GM21515 (cell line): ENCODE measurements at regions not wholly inside any gene's neighbourhood (a gene's known extent, or its start where the extent isn't known, plus 50 kb on each side); places are given as distances from the start of the nearest gene placed in this dataset.

Source experiments
- ATAC-seq: cut with Tn5 transposase; IDR thresholded peaks from one replicate; pipeline ENCODE4 v1.9.1; 2021; ENCODE audit not compliant: unreplicated experiment

DNA sequence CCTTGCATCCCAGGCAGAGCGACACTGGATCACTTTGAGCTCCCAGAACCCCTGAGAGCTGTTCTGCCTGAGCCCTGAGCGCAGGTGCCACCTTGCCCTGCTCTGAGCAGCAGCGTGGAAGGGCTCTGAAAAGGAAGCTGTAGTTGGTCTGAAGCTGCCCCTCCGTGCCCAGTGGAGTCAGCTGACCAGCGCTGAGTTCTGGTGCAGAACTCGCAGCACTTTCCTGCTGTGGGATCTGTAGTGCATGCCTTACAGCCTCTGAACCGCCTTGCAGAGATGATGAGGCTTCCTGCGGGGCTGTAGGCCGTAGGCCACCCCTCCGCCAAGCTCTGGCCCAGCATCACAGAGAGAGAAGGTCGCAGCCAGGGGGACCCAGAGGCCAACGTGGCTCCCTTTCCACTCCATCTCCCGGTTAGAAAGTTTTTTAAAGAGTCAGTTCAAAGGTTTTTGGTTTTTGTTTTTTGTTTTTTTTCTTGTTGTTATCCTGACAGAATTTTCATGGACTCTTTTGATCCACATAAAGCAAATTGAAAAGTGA, 158.3 kb upstream of the CST7 start:
- no peak for ATAC-seq

DNA sequence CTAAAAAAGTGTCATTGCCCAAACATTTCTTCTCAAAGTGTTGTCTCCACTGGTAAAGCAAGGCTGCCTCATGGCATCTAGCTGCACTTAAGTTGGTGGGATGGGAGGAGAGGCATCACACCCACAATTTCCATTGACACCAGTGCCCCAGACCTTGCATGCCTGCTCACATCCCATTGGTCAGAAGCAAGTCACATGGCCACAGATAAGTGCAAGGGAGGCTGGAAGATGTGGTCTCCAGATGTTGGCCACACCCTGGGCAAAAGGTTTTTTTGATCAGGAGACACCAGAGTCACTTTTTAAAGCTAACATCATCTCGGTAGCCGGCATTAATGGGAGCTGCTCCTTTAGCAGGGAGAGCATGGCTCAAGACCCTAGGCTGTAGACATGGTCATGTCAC, 157.1 kb upstream of the CST7 start:
- no peak for ATAC-seq

GRCh38 chr20:24792641-24793495, 156.2 kb upstream of the CST7 start:
- no peak for ATAC-seq

GRCh38 chr20:24795436-24795835, 153.6 kb upstream of the CST7 start:
- ATAC-seq: no peak

- ATAC-seq: no peak
These were observed 152.8 kb upstream of the CST7 start for GRCh38 chr20:24796236-24796635.

- no peak for ATAC-seq
These were observed 152.0 kb upstream of the CST7 start for GRCh38 chr20:24797113-24797512.

DNA sequence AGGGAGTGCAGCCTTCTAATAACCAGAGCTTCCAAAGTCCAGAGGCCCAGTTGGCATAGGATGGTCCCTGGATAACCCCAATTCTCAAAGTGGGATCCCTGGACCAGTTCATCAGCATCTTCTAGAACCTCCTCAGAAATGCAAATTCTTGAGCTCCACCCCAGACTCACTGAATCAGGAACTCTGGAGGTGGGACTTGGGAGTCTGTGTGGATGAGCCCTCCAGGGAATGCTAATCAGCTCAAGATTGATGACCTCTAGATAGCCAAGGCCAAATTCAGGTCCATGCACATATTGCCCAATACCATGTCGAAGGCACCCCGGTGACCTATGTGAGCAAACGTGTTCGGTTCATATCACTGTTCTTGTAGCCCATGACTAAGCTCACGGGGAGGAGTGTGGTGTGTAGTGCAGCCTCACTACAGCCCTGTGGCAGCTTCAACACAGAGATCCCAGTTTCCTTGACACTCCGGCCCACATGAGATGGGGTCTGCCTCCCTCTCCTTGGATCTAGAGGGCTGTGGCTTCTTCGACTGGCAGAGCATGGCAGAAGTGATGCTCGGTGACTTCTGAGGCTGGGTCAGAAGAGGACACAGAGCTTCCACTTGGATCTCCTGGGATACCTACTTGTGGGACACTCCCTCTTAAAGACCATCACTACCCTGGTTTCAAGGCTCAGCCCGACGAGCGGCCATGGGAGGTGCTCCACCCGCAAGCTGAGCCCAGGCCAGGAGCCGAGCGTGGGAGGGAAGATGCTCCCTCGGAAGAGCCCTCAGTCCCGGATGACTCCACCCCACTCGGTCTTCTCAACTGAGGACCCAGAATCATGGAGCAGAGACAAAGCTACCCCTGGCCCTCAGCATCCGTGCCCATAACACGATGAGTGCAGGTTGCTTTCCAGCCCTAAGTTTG, 151.1 kb upstream of the CST7 start:
- no peak for ATAC-seq

GRCh38 chr20:24798930-24799705, 150.0 kb upstream of the CST7 start:
- ATAC-seq: no peak

- ATAC-seq: no peak
These were observed 149.0 kb upstream of the CST7 start for GRCh38 chr20:24799971-24800580.

DNA sequence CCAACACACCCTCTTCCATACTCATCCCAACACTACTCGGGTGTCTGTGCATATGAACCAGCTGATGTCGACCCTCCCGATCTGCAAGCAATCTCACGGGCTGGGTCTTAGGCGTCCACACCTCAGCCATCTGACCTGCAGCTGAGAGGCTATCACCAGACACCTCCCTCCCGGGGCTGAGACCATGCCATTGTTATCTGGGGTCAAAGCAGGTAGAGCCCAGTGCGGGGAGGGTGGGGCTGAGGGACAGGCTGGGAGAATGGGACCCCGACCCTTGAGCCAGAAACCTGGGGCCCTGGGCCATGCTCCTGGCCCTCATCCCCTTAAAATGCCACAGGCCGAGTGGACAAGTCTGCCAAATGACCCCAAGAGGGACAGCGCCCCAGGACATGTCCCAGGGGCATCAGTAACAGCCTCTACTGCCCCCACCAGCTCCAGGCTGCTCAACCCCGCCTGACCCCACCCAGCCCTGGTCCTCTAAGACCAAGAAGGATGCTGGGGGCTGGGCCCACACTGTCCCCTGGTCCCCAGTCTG, 146.7 kb upstream of the CST7 start:
- ATAC-seq: no peak

DNA sequence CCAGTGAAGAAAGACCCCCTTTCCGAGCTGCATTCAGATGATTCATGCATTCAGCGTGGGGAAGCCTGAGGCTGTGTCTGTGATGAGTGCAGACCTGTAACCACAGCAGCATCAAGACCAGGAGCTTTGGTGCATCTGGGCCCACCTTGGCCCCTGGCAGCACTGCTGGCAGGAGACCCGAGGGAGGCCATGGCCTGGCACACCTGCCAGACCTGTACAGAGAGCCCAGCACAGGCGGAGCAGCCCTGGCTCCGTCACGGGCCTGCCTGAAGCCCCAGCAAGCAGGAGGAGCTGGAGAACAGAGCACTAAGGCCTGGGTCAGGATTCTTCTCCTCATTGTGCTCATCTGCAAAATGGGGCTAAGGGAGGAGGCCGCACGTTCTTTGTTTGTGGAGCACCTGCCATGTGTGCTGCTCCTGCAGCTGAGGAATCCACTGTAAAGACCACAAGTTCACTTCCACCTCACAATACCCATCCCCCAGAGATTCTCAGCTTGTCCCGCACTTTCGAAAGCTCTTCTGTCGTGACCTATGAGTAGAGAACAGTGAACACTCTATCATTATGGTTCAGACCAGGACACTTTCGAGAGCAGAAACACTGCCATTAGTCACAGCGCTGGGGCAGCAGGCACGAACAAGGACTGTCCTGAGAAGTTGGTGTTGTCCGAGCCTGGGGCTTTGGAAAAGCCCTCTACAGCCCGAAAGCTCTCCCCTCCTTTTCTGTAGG, 144.4 kb upstream of the CST7 start:
- ATAC-seq: no peak

GRCh38 chr20:24805456-24806238, 143.4 kb upstream of the CST7 start:
- ATAC-seq: no peak

DNA sequence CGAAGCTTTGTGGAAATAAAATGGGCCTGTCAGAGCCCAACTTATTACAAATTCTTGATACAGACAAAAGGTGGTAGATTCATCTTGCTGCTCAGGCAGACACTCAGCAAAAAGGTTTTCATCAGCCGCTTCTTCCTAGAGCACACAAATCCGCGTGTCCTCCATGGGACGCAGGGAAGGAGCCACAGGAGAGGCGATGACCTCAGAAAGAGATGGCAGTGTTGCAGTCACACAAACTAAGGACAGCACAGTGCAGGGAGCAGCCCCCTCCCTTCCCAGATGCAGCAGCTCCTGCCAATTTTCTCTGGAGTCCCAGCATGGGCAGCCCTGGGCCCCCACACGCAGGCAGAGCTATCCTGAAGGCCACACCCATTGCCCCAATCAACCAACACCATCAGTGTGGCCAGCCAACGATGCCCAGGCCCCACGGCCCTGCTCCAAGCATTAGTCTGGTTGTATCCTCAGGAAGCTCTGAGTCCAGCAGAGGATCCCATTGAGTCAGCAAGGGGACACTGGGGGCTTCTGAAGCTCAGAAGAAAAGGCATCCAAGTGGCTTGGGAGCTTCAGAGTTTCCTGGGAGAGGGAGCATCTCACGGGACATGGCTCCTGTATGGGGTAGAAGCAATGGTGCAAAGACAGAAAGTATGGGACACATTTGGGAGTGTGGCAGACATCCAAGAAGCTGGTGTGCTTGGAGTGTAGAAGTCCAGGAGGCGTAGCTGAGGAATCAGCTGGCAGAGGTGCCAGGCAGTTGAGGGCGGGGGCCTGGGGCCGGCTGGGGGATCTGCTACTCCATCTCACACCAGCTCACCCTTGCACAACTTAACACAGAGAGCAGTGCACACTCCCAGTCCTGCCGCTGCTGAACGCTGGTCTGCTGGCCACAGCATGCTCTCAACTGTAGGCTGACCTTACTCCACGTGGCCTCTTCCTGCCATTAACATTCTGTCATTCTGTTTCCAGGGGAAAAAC, 142.1 kb upstream of the CST7 start:
- no peak for ATAC-seq

GRCh38 chr20:24808616-24809015, 140.5 kb upstream of the CST7 start:
- no peak for ATAC-seq

DNA sequence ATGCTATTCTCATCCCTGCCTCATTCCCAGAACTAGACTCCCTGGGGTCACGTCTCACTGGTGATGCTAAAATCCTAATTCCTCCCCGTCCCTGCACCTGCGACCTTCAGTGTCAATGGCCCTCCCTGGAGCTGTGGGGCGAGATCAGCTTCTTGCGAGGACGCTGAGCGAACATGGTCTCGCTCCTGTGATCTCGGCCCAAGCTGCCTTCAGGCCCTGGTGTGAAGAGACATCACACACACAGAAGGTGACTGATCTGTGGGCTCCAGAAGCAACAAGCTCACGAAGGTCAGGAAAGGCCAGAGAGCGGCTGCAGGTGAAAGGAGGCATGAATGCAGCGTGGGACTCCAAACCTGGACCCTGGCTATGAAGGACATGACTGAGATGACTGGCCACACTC, 139.5 kb upstream of the CST7 start:
- ATAC-seq: no peak

- ATAC-seq: no peak
These were observed 138.2 kb upstream of the CST7 start for GRCh38 chr20:24810676-24811407.

GRCh38 chr20:24812373-24812772, 136.7 kb upstream of the CST7 start:
- ATAC-seq: no peak
